ENCODE measurements at regions not wholly inside any gene's neighbourhood (a gene's known extent, or its start where the extent isn't known, plus 50 kb on each side); places are given as distances from the start of the nearest gene placed in this dataset.

DNA sequence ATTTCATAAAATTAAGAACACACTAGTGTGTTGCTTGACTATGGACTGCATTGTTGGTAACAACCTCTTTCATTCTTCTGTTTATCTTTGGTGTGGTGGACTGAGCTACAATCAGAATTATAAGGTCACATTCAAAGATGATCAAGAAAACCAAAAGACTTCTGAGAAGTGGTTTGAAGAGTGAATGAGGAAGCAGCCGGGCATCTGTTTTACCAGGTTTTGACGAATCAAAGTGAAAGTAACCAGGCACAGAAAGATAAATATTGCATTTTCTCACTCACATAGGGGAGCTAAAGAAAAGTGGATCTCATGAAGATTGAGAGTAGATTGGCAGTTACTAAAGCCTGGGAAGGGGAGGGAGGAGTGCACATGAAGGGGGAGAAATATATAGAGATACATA, 589.1 kb downstream of the ZNF608 start:
- TF ChIP-seq RAD21 (IDR thresholded peaks at IDR 0.05), result no peak
- TF ChIP-seq, protein P1, sequence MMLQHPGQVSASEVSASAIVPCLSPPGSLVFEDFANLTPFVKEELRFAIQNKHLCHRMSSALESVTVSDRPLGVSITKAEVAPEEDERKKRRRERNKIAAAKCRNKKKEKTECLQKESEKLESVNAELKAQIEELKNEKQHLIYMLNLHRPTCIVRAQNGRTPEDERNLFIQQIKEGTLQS (IDR thresholded peaks at IDR 0.05), result no peak
- TF ChIP-seq, protein P2, sequence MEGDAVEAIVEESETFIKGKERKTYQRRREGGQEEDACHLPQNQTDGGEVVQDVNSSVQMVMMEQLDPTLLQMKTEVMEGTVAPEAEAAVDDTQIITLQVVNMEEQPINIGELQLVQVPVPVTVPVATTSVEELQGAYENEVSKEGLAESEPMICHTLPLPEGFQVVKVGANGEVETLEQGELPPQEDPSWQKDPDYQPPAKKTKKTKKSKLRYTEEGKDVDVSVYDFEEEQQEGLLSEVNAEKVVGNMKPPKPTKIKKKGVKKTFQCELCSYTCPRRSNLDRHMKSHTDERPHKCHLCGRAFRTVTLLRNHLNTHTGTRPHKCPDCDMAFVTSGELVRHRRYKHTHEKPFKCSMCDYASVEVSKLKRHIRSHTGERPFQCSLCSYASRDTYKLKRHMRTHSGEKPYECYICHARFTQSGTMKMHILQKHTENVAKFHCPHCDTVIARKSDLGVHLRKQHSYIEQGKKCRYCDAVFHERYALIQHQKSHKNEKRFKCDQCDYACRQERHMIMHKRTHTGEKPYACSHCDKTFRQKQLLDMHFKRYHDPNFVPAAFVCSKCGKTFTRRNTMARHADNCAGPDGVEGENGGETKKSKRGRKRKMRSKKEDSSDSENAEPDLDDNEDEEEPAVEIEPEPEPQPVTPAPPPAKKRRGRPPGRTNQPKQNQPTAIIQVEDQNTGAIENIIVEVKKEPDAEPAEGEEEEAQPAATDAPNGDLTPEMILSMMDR (IDR thresholded peaks at IDR 0.05; ENCODE audit: low read depth, low read length, missing input control), result no peak
- TF ChIP-seq YY1 (IDR thresholded peaks at IDR 0.05), result no peak
- TF ChIP-seq, protein P3, sequence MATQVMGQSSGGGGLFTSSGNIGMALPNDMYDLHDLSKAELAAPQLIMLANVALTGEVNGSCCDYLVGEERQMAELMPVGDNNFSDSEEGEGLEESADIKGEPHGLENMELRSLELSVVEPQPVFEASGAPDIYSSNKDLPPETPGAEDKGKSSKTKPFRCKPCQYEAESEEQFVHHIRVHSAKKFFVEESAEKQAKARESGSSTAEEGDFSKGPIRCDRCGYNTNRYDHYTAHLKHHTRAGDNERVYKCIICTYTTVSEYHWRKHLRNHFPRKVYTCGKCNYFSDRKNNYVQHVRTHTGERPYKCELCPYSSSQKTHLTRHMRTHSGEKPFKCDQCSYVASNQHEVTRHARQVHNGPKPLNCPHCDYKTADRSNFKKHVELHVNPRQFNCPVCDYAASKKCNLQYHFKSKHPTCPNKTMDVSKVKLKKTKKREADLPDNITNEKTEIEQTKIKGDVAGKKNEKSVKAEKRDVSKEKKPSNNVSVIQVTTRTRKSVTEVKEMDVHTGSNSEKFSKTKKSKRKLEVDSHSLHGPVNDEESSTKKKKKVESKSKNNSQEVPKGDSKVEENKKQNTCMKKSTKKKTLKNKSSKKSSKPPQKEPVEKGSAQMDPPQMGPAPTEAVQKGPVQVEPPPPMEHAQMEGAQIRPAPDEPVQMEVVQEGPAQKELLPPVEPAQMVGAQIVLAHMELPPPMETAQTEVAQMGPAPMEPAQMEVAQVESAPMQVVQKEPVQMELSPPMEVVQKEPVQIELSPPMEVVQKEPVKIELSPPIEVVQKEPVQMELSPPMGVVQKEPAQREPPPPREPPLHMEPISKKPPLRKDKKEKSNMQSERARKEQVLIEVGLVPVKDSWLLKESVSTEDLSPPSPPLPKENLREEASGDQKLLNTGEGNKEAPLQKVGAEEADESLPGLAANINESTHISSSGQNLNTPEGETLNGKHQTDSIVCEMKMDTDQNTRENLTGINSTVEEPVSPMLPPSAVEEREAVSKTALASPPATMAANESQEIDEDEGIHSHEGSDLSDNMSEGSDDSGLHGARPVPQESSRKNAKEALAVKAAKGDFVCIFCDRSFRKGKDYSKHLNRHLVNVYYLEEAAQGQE (IDR thresholded peaks at IDR 0.05), result no peak
